ENCODE measurements at regions not wholly inside any gene's neighbourhood (a gene's known extent, or its start where the extent isn't known, plus 50 kb on each side); places are given as distances from the start of the nearest gene placed in this dataset.

GRCh38 chrX:66900886-66901285 is 262.0 kb upstream of the EDA2R start:
- no peak overlapping the region for H3K4me3 ChIP-seq (replicated peaks in 1 of 3)
- no peak overlapping the region for H3K27ac ChIP-seq
- intact Hi-C loops (cut with DNase I), result no loop called here
- no peak for DNase-seq
- H3K9me3 ChIP-seq, result no peaks in the 10 kb centered on the region
- no peaks in the 10 kb centered on the region for H3K4me1 ChIP-seq
- no peaks in the 10 kb centered on the region for H3K27me3 ChIP-seq
- TF ChIP-seq POLR2A (IDR thresholded peaks at IDR 0.05) (no peak), CTCF (IDR thresholded peaks at IDR 0.05) (no peak)
- H3K36me3 ChIP-seq, result no peaks in the 10 kb centered on the region

GRCh38 chrX:66892004-66892403 is 253.1 kb upstream of the EDA2R start:
- Histone ChIP-seq H3K27ac (no peak overlapping the region), H3K9me3 (no peaks in the 10 kb centered on the region), H3K36me3 (no peaks in the 10 kb centered on the region), H3K4me3 (replicated peaks in 1 of 3) (no peak overlapping the region), H3K4me1 (no peaks in the 10 kb centered on the region), H3K27me3 (no peaks in the 10 kb centered on the region)
- WGBS, 2 donors, result 48 to 53% methylated on average over 2 of the region's 2 CpGs
- intact Hi-C loops (cut with DNase I), result no loop called here
- no peak for DNase-seq
- no peak for TF ChIP-seq CTCF (IDR thresholded peaks at IDR 0.05)
- no peak for TF ChIP-seq POLR2A (IDR thresholded peaks at IDR 0.05)

- no peaks in the 10 kb centered on the region for H3K36me3 ChIP-seq
- no peaks in the 10 kb centered on the region for H3K4me1 ChIP-seq
- 90 to 91% methylated on average over 2 of the region's 2 CpGs for WGBS, 2 donors
- intact Hi-C loops (cut with DNase I), result no loop called here
- H3K27me3 ChIP-seq, result no peaks in the 10 kb centered on the region
- H3K27ac ChIP-seq, result no peak overlapping the region
- H3K9me3 ChIP-seq, result no peaks in the 10 kb centered on the region
- H3K4me3 ChIP-seq (replicated peaks in 1 of 3), result no peak overlapping the region
- DNase-seq, result no peak
- TF ChIP-seq POLR2A (IDR thresholded peaks at IDR 0.05), result no peak
- no peak for TF ChIP-seq CTCF (IDR thresholded peaks at IDR 0.05)
Observed at GRCh38 chrX:66889418-66889817, 250.5 kb upstream of the EDA2R start.

GRCh38 chrX:66882101-66882500 is 243.2 kb upstream of the EDA2R start:
- Histone ChIP-seq H3K4me1 (no peaks in the 10 kb centered on the region), H3K27ac (no peak overlapping the region), H3K9me3 (no peaks in the 10 kb centered on the region), H3K36me3 (no peaks in the 10 kb centered on the region), H3K27me3 (no peaks in the 10 kb centered on the region), H3K4me3 (replicated peaks in 1 of 3) (no peak overlapping the region)
- intact Hi-C loops (cut with DNase I), result no loop called here
- TF ChIP-seq POLR2A (IDR thresholded peaks at IDR 0.05), result no peak
- no peak for TF ChIP-seq CTCF (IDR thresholded peaks at IDR 0.05)
- WGBS, 2 donors, result 84 to 91% methylated on average over 2 of the region's 2 CpGs
- no peak for DNase-seq

DNA sequence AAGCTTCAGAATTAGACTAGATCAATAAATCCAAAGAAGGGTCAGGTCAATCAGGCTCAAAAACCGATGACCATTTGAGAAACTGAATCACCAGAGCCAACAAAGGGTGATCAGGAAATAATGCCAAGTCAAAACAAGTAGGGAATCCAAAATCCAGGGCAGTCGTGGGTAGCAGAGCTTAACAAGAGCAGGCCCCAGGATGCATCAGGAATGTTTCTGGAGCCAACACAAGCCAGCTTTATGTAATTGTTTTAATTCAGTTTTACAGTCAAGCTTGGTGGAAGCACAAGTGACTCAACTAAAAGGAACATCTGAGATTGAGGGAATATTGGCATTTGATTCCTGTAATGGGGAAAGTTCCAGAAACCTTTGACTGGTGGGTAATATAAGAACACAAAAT is 237.9 kb upstream of the EDA2R start:
- Histone ChIP-seq H3K36me3 (no peaks in the 10 kb centered on the region), H3K27me3 (no peaks in the 10 kb centered on the region), H3K9me3 (no peaks in the 10 kb centered on the region), H3K4me3 (replicated peaks in 1 of 3) (no peak overlapping the region), H3K4me1 (no peaks in the 10 kb centered on the region), H3K27ac (no peak overlapping the region)
- DNase-seq, result peak; percentile 4 to 33
- intact Hi-C loops (cut with DNase I), result no loop called here
- WGBS, 2 donors, result 17 to 20% methylated on average over 2 of the region's 2 CpGs
- TF ChIP-seq CTCF (IDR thresholded peaks at IDR 0.05), result no peak
- no peak for TF ChIP-seq POLR2A (IDR thresholded peaks at IDR 0.05)
